ENCODE measurements at regions not wholly inside any gene's neighbourhood (a gene's known extent, or its start where the extent isn't known, plus 50 kb on each side); places are given as distances from the start of the nearest gene placed in this dataset.
"Not testable (repeated sequence)": the region's sequence is repeated elsewhere in the genome, so short reads cannot be mapped to it uniquely, and the experiment has no call there.

DNA sequence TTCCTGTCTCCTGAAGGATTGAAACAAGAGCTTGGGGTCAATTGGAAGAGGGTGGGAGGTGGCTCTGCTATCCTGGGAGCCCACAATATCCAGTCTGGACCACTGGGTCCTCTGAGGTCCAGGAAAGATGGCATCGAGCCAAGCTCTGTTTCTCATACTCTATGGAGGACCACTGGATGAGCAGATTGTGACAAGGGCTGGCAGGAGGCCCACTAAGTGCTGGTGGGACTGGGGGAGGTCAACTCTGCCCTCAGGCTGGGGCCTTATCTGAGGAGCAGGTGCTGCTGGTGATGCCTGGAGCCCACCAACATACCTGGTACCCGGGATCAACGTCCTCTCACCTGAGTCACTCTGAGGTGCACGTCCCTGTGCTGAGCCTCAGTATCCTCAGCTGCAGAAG is 142.4 kb downstream of the NDUFA10 start:
- no peak for DNase-seq

DNA sequence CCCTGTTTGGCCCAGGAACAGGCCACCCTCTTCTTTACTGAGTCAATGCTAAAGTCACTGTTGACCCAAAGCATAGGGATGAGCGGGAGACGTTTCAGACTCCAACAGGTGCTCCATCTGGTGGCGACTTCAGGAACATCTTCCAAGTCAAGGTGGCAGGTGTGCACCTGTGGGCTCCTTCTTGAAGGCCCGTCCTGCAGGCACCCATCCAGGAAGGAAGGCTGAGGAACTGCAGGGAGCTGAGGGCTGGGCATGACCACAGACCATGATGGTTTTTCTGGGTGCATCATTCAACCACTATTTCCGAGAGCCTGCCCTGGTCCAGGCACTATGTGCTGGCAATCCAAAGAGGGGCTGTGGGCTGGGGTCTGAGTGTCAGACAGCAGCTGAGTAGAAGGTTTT is 142.8 kb downstream of the NDUFA10 start:
- peak; percentile 61 for DNase-seq

DNA sequence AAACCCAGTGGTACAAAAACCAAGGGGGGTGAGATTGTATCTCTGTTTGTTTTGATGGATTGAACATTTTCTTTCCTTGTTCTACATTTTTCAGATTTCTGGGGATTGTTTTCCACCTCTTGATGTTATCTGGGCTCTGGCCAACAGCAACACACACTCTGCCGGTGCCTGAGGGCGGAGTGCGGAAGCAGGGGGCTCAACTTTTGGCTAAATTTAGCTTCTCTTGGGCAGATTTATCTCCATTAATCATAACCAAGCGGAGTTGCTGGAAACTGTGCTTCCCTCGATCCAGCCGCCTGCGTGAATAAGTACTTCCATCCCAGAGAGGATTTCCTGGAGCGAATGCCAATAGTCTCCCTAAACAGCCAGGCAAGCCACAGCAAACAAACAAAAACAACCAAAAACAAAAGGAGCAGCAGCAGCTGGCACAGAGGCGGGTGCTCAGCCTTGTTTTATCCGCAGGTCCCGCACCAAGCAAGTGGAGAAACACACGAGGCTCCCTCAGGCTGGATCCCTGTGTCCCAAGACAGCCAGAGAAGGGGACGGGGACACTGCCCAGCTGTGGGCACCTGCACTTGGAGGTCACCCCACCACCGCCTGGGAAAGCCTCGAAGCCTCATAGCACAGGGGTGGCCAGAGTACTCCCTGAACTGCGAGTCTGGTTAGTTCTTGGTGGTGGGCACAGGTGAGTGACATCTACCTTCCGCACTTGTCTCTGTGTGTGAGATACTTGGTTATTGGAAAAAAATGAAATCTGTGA is 143.4 kb downstream of the NDUFA10 start:
- DNase-seq: no peak

DNA sequence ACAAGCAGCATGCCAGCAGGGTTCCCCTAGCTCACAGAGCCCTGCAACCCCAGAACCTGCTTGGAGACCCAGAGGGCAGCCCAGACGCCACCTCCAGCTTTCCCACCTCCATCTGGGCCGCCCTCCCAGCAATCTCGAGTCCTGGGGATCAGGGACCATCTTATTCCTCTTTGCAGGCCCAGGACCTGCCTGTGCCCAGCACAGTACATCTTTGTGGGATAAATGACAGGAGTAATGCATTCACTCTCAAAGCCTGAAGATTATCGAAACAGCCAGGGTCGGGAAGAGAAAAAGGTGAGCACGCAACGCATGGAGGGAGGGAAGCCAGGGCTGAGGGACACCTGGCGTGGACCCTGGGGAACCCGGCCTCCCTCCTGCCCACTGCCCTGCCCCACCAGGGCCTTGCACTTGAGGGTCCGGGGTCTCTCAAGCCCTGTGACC is 144.1 kb downstream of the NDUFA10 start:
- no peak for DNase-seq

DNA sequence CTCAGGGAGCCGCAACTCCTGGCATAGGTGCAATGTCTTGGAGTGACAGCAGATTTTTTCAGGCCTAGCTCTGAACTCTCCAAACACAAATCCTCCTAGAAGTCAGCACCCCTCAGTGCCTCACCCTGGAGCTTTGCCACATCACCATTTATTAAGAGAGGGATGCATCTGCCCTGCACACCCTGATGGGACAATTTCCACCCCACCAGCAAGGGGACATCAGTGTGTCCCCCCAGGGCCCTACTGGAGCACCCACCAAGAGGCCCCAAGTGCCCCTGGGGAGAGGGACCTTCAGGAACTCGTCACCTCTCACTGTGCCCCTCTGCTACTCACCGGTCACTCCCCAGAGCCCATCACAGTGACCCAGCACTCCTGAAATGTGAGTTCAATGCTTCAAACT is 144.7 kb downstream of the NDUFA10 start:
- no peak for DNase-seq

DNA sequence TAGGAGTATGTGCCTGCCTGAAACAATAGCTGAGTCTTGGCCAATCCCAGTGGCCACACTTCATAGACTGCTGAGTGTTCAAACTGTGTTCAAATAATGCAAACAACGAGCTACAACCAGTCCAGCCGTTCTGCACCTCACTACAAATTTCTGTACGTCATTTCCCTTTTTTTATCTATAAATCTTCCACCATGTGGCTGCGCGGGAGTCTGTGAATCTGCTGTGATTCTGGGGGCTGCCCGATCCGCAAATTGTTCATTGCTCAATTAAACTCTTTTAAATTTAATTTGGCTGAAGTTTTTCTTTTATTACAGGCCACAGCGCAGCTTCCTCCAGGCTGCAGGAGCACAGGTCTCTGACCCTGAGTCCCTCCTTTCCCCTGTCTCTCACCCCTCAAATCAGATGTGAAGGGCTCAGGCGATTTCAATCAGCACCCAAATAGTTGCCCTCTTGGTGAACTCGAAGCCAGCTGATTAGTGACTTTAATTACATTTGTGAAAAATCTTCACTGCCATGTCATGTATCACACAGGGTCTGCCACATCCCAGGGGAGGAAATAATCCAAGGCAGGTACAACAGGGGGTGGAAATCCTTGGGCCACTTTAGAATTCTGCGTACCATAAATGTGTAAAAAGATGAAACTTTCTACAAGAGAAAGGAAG is 145.6 kb downstream of the NDUFA10 start:
- no peak for DNase-seq

DNA sequence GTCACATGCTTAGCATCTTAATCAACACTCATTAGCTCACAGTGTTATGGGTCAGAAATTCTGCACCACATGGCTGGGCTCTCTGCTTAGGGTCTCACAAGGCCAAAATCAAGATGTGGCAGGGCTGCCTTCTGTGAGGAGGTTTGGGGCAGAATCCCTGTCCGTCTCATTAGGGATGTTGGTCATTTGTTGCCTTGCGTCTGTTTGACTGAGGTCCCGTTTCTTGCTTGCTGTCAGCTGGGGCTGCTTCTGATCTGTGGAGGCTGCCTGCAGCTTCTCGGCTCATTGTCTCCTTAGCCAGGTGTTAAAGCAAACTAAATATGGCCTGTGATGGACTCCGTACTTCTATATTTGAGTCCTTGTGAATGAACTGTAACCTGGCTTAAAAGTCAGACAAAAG is 146.5 kb downstream of the NDUFA10 start:
- DNase-seq: no peak

DNA sequence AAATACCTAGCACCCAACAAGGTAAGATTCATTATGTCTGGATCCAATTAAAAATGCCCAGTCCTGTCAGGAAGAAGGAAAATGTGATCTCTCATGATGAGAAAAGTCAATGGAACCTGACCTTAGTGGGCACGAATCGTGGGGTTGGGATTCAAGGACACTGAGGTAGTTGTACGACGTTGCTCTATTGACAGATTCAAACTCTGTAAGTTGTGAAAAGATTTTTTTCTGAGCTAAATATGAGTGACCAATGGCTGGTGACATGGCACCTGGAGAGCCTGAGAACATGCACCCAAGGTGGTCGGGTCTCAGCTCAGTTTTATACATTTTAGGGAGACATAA is 148.2 kb downstream of the NDUFA10 start:
- no peak for DNase-seq

DNA sequence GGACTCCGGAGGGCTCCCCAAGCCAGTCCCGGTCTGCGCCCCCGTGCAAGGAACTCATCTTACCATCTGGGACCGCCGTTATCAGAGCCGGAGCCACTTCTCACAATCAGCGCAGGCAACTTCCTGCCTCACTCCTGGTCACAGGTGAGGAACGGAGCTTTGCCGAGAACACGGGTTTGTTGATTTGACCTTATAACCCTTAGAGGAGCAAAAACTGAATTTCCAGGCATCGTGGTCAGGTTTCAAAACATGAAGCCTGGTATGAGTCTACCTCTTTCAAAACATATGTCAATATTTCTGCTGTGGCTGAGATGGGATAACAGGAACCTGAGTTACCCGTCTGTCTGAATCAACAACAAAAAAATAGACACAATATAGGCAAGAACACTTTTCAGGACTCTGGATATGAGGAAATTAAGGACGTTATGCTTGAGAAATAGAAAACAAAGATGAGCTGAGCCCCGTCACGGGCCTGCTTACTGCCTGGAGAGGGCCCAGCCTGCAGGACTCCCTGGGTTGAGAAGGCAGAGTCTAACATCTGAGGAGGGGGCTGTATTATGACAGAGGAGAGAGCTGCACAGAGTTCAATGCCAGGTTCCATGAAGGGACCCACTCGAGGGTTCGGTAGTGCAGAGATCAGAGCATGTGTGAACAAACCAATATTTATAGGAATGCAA is 148.7 kb downstream of the NDUFA10 start:
- DNase-seq: no peak

DNA sequence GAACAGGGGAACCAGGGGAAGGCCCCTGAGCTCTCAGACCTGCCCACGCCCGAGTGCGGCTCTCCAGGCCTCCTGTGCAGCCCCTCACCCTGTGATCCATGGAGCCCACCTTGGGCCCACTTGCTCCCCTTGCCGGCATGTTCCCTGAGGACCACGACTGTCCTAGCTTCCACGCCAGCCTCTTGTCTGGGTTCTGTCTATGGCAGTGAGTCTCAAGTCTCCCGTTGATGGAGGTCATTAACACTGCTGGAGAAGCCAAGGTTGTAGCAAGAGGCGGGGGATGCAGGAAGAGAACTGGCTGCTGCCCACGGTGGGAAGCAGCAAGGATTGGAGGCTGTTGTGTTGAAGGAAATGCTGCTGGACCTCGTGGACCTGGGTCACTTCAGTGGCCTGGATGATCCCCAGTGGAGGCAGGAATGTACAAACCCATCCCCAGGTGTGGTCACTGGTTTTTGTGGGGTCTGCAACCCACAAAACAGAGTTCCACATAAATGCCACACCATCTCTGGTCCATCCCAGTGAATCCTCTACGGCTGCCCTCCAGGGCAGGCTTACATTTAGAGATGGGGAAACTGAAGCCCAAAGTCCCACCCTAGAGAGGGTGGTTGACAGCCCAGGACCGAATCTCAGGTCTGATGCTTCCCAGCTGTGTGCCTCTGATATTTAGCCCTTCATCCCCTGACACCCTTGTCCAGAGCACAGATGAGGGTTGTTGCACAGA is 150.3 kb downstream of the NDUFA10 start:
- DNase-seq: no peak

DNA sequence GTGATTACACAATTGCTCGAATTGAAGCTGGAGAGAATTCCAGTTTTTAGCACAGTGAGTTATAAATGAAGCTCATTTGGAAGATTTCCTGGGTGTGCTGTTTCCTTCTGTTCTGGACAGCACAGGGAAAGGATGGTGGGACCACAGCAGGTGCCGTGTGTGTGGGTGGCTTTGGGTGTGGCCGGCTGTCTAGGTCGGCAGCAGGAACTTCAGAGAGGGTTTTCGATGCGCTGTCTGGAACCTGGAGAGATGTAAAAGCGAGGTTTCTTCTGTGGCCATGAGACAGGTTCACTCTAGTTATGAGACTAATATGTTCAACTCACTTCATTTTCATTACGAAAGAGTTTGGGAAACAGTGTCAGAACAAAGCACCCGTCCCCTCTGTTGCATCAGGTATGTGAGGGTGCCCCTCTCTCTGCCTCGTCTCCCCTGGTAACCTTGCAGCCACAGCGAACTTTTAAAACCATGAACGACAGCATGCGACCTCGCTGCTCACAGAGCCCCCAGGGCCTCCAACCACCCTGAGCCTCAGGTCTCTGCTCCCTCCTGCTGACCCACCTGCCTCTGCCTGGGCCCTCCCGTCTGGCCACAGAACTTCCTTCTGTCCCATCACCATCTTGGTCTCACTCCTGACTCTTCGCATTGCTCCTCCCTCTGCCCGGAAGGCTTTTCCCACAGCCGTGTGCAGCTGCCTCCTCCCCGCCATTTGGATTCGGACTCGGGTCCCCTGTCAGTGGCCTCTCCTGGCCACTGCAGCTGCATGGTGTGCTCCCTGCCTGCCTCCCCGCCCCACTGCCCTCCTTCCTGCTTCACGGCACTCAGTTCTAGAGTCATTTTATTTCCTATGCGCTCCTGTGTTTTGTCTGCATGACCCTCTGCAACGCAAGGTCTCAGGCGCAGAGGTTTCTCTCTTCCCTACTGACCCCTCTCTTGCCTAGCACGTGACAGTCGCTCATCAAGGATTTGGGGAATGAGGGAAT is 151.2 kb downstream of the NDUFA10 start:
- no peak for DNase-seq

DNA sequence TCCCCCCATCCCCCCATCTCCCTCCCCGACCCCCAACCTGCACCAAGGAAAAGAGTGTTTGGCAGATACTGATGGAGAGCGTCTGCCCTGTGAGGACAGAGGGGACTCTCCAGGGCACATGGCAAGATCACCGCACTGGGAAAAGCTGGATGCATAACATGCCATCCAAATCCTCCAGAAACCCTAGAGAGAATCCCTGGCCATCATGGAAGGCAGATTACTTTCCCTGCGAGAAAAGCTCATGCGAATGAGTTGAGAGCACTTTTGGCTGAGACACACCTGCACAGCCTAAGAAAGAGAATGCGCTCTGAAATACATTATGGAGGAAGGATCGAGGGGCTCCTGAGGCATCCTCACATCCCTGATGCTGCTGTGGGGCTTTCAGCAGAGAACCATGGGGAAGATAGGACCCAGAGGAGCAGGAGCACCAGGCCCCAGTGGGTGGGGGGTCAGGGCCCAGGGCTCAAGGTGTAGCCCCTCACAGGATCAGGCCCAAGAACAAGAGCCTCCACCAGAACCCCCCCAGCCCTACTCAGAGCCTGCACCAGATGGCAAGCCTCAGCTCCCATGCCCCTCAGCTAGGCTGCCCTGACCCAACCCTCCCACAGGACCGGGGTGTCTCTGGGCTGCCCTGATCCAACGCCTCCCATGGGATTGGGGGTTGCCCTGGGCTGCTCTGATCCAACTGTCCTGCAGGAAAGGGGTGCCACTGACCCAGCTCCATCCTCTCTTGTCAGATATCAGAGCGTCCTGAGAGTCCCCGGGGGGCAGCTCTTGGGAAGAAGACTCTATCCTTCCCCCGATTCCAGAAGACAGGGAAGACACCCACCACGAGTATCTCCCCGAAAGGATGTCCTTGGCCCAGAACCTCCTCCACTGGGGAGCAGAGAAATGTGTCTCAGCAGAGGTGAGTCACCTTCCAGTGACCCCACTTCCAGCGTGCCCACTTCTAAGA is 153.4 kb downstream of the NDUFA10 start:
- DNase-seq: no peak

DNA sequence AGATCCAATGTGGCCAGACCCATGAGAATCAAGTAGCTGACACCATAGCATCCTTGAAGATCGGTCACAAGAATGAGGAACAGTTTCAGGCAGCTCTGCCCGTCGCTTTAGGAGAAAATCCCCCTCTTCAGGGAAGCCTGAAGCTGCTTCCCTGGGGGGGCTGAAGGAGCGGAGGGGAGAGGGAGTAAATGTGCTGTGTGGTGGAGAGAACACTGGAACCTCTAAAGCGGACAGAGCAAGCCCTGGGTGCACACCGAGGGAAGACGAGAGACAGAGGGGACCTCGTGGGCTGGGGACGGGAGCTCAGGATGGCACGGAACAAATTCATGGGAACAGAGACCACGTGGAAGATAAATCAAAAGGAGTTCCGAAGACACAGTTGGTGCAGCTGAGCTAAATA is 154.3 kb downstream of the NDUFA10 start:
- no peak for DNase-seq

DNA sequence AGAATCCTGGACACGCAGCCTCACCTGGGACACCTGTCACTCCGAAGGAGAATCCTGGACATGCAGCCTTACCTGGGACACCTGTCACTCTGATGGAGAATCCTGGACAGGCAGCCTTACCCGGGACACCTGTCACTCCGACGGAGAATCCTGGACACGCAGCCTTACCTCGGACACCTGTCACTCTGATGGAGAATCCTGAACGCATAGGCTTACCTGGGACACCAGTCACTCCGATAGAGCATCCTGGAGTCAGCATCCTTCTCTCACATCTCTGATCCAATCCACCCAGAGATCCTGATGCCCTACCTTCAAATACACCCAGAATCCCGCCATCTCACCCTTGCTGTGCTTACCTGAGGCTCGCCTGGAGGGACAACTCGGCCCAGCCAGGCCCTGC is 154.9 kb downstream of the NDUFA10 start:
- DNase-seq: no peak

DNA sequence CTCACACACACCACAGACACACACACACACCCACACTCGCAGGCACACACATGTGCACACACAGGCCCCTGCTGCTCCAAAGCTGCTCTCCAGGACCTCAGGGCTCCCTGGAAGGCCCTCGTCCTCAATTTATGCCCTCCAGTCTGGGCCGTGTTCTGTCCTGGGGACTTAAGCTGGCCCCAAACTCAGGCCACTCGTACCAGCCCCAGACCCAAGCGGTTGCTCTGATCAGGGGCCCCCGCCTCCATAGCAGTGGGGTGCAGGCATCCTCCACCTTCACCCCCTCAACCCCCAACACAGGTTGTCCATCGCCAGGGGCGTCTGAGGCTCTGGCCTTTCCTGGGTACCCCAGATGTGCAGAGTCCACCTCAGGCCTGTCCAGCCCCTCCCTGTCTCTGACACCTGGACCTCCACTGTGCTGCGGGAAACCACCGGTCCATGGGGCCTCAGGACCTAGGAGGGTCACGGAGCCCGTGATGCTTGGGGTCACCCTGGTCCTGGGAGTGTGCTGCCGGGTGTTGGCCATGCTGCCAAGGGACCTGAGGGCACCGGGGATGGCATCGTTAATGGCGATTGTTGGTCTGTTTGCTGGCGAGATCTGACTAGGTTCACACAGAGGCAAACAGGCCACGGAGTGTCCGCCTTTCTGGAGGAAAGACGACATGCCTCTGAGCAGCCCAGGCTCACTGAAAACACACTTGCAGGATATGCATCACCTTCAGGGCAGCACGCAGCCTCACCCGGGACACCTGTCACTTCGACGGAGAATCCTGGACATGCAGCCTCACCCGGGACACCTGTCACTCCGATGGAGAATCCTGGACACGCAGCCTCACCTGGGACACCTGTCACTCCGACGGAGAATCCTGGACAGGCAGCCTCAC is 155.6 kb downstream of the NDUFA10 start:
- DNase-seq: no peak

DNA sequence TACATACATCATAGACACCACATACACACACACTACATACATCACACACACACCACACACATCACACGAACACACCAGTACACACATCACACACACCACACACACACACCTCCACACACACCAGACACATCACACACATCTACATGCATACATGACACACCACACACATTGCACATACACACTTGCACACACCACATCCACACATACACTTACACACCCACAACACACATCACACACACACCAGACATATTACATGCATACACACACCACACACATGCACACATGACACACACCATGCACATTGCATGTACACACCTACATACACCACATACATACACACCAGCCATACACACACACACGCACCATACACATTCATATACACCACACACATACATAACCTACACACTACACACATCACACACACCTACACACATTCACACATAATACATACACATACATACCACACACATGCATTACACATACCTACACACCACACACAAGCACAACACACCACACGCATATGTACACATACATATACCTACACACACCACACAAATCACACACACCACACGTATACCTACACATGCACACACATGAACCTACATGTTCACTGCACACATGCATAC is 156.5 kb downstream of the NDUFA10 start:
- no peak for DNase-seq

DNA sequence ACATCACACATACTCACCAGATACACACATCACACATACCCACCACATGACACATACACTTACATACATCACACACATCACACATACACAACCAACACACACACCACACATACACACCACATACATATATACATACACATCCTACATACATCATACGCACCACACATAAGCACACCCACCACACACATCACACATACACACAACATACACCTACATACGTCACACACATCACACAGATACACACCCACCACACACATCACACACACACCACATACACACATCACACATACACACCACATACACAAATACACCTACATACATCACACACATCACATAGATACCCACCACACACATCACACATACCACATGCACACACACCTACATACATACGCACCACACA is 158.4 kb downstream of the NDUFA10 start:
- DNase-seq: no peak

DNA sequence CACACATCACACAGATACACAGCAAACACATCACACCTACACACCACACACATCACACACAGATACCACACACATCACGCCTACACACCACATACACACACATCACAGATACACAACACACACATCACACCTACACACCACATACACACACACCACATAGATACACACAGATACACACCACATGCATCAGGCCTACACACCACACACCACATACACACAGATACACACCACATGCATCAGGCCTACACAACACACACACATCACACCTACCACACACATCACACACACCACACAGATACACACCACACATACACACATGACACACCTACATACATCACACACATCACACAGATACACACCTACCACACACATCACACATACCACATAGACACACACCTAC is 158.8 kb downstream of the NDUFA10 start:
- no peak for DNase-seq

DNA sequence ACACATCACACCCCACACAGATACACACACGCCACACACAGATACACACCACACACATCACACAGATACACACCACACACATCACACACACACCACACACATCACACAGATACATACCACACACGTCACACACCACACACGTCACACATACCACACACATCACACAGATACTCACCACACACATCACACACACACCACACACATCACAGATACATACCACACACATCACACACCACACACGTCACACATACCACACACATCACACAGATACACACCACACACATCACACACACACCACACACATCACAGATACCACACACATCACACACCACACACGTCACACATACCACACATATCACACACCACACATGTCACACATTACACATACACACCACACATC is 159.3 kb downstream of the NDUFA10 start:
- DNase-seq: not testable (repeated sequence)

Measured in activated T-cell treated with anti-CD3 and anti-CD28 coated beads, Interleukin-2, amount 50 U/mL, for 1 hour (primary cell).